Erythroblast (primary cell): ENCODE measurements at regions not wholly inside any gene's neighbourhood (a gene's known extent, or its start where the extent isn't known, plus 50 kb on each side); places are given as distances from the start of the nearest gene placed in this dataset.

Experiments used
- GATA1 ChIP-seq: IDR thresholded peaks from 2 replicates; pipeline ENCODE4 v1.6.1; 2011; ENCODE audit warnings: low read depth, mild to moderate bottlenecking, control low read depth, low read length, moderate library complexity
- POLR2A ChIP-seq: IDR thresholded peaks from 2 replicates; pipeline ENCODE4 v1.6.1; 2011; ENCODE audit warnings: mild to moderate bottlenecking, low read length

DNA sequence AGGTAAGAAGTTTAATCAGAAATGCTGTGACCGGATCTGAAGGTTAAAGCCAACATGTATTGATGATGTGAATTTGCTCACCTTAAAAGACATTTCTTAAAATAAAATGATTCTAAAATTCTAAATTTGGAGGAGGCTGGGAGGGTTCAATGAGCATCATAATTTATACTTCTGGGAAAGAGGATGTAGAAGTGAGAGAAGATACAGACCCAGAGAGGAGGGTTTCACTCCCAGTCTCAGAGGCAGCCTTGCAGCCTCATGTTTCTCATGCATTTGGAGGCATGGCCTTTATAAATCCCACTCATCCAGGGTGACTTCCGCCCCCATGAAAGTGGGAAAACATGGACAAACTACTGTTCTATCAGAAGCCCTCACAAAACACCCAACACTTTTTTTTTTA is 305.6 kb upstream of the PITRM1 start:
- TF ChIP-seq POLR2A (no peak), GATA1 (no peak)
